A673 (cell line): ENCODE measurements at regions not wholly inside any gene's neighbourhood (a gene's known extent, or its start where the extent isn't known, plus 50 kb on each side); places are given as distances from the start of the nearest gene placed in this dataset.

ENCODE experiments used
- CTCF ChIP-seq: fragments of 300-800, 200-600 bp; sonication (generic); conservative IDR thresholded peaks from 2 replicates; pipeline ENCODE4 v1.5.1; 2017; ENCODE audit warnings: low read depth, mild to moderate bottlenecking, antibody characterized with exemption, low read length, moderate library complexity, mixed read lengths
- EZH2 ChIP-seq: fragments of 200-600 bp; sonication (generic); IDR thresholded peaks from 2 replicates; pipeline ENCODE4 v1.6.1; 2017; ENCODE audit warnings: borderline replicate concordance, low read depth, mild to moderate bottlenecking, mixed read lengths, antibody characterized with exemption, low read length; ENCODE audit not compliant: poor library complexity, severe bottlenecking

GRCh38 chr5:2021484-2022176, 138.9 kb upstream of the IRX4 start:
- TF ChIP-seq CTCF (no peak), EZH2 (no peak)
